ENCODE measurements at regions not wholly inside any gene's neighbourhood (a gene's known extent, or its start where the extent isn't known, plus 50 kb on each side); places are given as distances from the start of the nearest gene placed in this dataset.

DNA sequence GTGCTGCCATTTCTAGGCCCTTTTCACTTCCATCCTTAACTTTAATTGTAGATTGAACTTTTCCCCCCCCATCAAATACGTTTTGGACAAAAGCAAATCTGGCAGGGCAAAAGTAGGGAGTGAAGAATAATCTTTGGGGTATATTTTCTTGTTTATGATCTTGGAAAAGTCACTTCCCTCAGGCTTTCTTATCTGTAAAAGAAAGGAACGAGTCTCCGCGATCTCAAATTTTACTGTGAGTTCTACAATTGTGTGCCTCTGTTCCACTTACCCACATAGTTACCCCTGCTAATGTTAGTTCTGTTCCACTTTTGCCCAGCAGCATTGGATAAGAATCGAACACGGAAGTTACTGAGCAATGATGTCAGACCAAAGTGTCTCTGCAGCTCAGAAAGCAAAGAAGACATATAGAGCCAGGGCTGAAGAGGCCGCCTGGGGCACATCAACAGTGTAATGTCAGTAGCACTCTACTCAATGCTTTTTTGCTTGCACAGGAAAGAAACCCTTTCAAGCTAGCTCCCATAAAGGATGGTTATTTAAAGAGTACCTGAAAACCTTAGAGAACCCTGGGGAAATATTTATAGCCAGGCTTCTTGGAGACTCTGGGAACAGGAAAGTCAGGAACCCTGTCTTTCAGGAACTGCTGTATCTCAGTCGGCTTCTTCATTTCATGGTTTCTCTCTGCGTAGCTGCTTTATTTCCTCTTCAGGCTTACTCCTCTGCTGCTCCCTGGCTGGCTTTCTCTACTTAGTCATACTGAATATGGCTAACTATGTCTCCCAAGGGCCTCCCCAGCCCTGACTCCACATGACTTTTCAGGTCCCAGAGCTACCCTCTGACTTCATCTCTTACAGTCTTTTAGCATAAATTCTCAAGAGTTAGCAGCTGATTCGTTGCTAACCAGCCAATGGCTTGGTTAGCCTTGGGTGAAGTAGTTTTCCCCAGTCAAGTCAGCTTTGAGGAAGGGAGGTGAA is 123.7 kb upstream of the FAM3C start:
- intact Hi-C loops (cut with DNase I): no loop called here
- H3K36me3 ChIP-seq (replicated peaks in 1 of 2): no peaks in the 10 kb centered on the region

DNA sequence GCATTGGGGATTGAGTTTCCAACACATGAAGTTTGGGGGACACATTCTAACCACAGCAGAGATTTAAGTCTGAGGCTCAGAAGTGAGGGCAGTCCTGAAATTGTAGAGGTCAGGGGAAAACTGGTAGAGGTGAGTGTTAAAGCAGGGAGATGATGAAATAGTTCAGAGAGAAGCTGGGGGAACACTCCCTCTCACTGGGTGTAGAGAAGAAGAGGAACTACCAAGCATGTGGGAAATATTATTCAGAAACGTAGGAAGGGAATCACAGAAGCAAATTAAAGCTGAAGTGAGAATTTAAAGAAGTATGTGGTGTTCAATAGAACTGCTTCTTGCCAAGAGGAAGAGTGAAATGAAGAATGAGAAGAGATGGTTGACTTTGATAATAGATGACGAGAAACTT is 121.5 kb upstream of the FAM3C start:
- Histone ChIP-seq H3K9me3 (replicated peaks in 1 of 3) (no peaks in the 10 kb centered on the region), H3K27ac (no peak overlapping the region), H3K27me3 (no peaks in the 10 kb centered on the region), H3K36me3 (replicated peaks in 1 of 2) (no peaks in the 10 kb centered on the region), H3K4me3 (no peak overlapping the region), H3K4me1 (replicated peaks in 1 of 2) (no peaks in the 10 kb centered on the region)
- intact Hi-C loops (cut with DNase I): no loop called here
- TF ChIP-seq, protein P1, sequence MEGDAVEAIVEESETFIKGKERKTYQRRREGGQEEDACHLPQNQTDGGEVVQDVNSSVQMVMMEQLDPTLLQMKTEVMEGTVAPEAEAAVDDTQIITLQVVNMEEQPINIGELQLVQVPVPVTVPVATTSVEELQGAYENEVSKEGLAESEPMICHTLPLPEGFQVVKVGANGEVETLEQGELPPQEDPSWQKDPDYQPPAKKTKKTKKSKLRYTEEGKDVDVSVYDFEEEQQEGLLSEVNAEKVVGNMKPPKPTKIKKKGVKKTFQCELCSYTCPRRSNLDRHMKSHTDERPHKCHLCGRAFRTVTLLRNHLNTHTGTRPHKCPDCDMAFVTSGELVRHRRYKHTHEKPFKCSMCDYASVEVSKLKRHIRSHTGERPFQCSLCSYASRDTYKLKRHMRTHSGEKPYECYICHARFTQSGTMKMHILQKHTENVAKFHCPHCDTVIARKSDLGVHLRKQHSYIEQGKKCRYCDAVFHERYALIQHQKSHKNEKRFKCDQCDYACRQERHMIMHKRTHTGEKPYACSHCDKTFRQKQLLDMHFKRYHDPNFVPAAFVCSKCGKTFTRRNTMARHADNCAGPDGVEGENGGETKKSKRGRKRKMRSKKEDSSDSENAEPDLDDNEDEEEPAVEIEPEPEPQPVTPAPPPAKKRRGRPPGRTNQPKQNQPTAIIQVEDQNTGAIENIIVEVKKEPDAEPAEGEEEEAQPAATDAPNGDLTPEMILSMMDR (IDR thresholded peaks at IDR 0.05): no peak
- no peak for TF ChIP-seq POLR2A (IDR thresholded peaks at IDR 0.05)
- no peak for DNase-seq
- WGBS, 4 donors: 61 to 71% (median 68%) methylated on average over 2 of the region's 2 CpGs

More for the DNA sequence above, 123.7 kb upstream of the FAM3C start:
- peak in 1 of 7 donors; percentile 18 for DNase-seq
- Histone ChIP-seq H3K4me3 (no peak overlapping the region), H3K4me1 (replicated peaks in 1 of 2) (no peaks in the 10 kb centered on the region), H3K27me3 (no peaks in the 10 kb centered on the region), H3K27ac (peak overlapping the region in 1 of 5 donors; percentile 43), H3K9me3 (replicated peaks in 1 of 3) (no peaks in the 10 kb centered on the region)
- 78 to 88% (median 83%) methylated on average over 10 of the region's 10 CpGs for WGBS, 4 donors
- no peak for TF ChIP-seq POLR2A (IDR thresholded peaks at IDR 0.05)
- TF ChIP-seq, protein P1 (IDR thresholded peaks at IDR 0.05): no peak

DNA sequence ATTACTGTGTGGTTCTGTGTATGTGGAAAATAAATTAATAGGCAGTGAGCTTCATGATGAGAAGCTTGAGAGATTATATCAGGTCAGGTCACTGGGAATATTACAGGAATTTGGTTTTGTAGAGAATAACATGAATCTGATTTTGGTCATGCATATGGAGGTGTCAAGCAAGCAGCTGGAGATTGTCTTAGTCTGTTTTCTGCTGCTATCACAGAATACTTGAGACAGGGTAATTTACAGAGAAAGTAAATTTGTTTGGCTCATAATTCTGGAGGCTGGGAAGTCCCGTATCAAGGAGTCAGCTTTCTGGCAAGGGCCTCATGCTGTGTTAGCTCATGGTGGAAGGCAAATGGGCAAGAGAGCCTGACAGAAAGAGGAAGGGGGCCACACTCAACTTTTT is 120.7 kb upstream of the FAM3C start:
- no peaks in the 10 kb centered on the region for H3K9me3 ChIP-seq (replicated peaks in 1 of 3)
- TF ChIP-seq, protein P1 (IDR thresholded peaks at IDR 0.05): no peak
- TF ChIP-seq POLR2A (IDR thresholded peaks at IDR 0.05): no peak
- H3K4me3 ChIP-seq: no peak overlapping the region
- intact Hi-C loops (cut with DNase I): no loop called here
- DNase-seq: no peak
- no peaks in the 10 kb centered on the region for H3K27me3 ChIP-seq
- 65 to 86% (median 70%) methylated on average over 1 of the region's 1 CpG for WGBS, 4 donors
- no peaks in the 10 kb centered on the region for H3K4me1 ChIP-seq (replicated peaks in 1 of 2)
- H3K27ac ChIP-seq: no peak overlapping the region
- no peaks in the 10 kb centered on the region for H3K36me3 ChIP-seq (replicated peaks in 1 of 2)

DNA sequence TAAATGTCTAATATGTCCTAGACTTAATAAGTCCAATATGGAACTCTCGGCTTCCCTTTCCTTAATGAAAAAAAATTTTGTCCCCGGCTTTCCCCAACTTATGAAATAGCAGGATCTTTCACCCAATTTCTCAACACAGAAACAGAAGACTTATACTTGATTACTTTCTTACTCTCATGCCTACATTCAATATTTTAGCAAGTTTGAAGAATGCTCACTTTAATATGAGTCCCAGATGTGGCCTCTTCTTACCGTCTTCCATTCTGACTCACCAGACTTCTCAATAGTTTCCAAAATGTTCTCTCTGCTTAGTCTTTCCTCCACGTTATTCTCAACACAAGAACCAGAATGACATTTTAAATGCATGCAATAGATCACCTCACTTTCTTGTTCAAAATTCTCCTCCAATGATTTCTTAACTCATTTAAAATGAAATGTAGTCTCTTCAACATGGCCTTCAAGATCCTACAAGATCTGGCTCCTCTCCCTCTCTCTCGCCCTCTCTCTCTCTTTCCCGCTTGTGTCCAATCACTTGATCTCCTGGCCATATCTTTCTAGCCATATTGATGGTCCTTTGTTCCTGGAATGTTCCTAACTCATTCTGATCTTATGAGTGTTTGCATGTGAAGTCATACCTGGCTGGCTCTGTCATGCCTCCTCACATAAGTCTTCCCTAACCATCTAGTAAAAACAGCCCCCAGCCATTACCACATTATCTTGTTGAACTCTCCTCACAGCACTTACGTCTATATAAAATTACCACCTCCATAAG is 119.7 kb upstream of the FAM3C start:
- DNase-seq: no peak
- no peaks in the 10 kb centered on the region for H3K9me3 ChIP-seq (replicated peaks in 1 of 3)
- WGBS, 4 donors: 83 to 90% (median 84%) methylated on average over 7 of the region's 7 CpGs
- no peak overlapping the region for H3K4me3 ChIP-seq
- no peaks in the 10 kb centered on the region for H3K36me3 ChIP-seq (replicated peaks in 1 of 2)
- H3K4me1 ChIP-seq (replicated peaks in 1 of 2): no peaks in the 10 kb centered on the region
- intact Hi-C loops (cut with DNase I): no loop called here
- no peaks in the 10 kb centered on the region for H3K27me3 ChIP-seq
- H3K27ac ChIP-seq: no peak overlapping the region
- TF ChIP-seq POLR2A (IDR thresholded peaks at IDR 0.05): no peak
